Subcutaneous abdominal adipose tissue (tissue), 5 donors: ENCODE measurements at regions not wholly inside any gene's neighbourhood (a gene's known extent, or its start where the extent isn't known, plus 50 kb on each side); places are given as distances from the start of the nearest gene placed in this dataset.

Experiments used
- H3K27ac ChIP-seq: one replicate; pipeline ENCODE4 v1.7.0; 2013; ENCODE audit warnings: low read depth, mild to moderate bottlenecking, inconsistent platforms, low read length, moderate library complexity
- H3K27me3 ChIP-seq, 5 donors: one replicate each; pipeline ENCODE4 v1.7.0; 2013; ENCODE audit warnings: low read length in 5 of 5, inconsistent platforms in 1 of 5; ENCODE audit not compliant: control insufficient read depth in 5 of 5, insufficient read depth in 4 of 5
- H3K36me3 ChIP-seq, 5 donors: one replicate each; pipeline ENCODE4 v1.7.0; 2013; ENCODE audit warnings: low read length in 5 of 5; ENCODE audit not compliant: control insufficient read depth in 5 of 5, insufficient read depth in 5 of 5
- H3K4me1 ChIP-seq, 5 donors: one replicate each; pipeline ENCODE4 v1.7.0; 2013; ENCODE audit warnings: low read length in 5 of 5, mild to moderate bottlenecking in 3 of 5, moderate library complexity in 1 of 5; ENCODE audit not compliant: control insufficient read depth in 5 of 5, insufficient read depth in 5 of 5
- H3K4me3 ChIP-seq, 5 donors: one replicate each; pipeline ENCODE4 v1.7.0; 2013; ENCODE audit warnings: low read length in 5 of 5, low read depth in 1 of 5
- H3K9ac ChIP-seq, 5 donors: one replicate each; pipeline ENCODE4 v1.7.0; 2013; ENCODE audit warnings: low read length in 5 of 5, mild to moderate bottlenecking in 4 of 5, moderate library complexity in 3 of 5
- H3K9me3 ChIP-seq, 5 donors: one replicate each; pipeline ENCODE4 v1.7.0; 2013; ENCODE audit warnings: low read length in 5 of 5; ENCODE audit not compliant: control insufficient read depth in 5 of 5
- donor health status: healthy.
- donor health status: healthy.
- donor health status: healthy.
- donor health status: healthy.
- donor health status: healthy.

DNA sequence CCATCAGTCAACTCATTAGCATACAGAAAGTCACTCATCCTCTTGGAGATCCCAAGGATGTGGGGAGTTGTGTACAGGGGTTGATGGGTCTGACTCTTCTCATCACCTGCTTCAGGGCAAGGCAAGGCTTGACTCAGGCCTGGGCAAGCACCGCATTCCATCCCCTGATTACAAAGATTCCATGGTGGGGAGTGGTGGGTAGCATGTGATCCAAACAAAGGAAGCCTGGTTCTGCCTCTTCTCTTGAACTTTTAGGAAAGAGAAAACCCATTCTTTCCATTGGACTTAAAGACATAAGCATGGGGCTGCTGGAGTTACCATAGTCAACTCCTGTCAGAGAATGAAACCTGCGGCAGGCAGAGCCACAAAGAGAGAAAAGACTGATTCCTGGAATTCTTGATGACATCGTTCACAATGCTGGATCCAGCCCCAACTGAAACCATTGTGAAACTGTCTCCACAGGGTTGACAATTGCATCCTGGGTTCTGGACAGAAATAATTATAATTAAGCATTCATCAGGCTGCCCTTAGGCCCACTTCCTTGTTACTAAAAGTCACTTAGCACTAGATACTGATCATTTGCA is 235.8 kb upstream of the KCNG1 start:
- Histone ChIP-seq H3K9me3 (no peaks in the 10 kb centered on the region), H3K36me3 (no peaks in the 10 kb centered on the region), H3K27me3 (peaks cover 6 to 18% (median 11%) of the 10 kb centered on the region in 5 donors), H3K27ac (no peak overlapping the region), H3K4me3 (no peak overlapping the region), H3K9ac (no peak overlapping the region), H3K4me1 (no peaks in the 10 kb centered on the region)

DNA sequence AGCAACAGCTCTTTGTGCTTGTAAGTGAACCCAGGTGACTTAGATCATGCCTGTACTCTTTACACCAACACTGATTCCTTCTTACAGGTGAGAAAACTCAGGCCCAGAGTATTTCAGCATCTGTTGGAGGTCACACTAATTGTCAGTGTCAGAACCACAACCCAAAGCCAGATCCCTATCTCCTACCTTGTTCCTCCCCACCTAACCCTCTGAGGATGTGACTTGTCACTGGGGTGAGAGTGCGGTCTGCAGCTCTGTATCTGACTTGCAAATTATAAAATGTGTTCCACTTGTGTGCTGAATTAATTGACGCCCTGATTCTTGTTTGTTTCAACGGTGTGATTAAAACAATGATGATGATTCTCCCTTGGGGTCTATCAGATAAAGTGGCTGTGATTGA is 232.5 kb upstream of the KCNG1 start:
- Histone ChIP-seq H3K4me3 (no peak overlapping the region), H3K27me3 (peaks cover 6 to 18% (median 12%) of the 10 kb centered on the region in 5 donors), H3K9me3 (no peaks in the 10 kb centered on the region), H3K36me3 (no peaks in the 10 kb centered on the region), H3K9ac (no peak overlapping the region), H3K27ac (no peak overlapping the region), H3K4me1 (no peaks in the 10 kb centered on the region)

DNA sequence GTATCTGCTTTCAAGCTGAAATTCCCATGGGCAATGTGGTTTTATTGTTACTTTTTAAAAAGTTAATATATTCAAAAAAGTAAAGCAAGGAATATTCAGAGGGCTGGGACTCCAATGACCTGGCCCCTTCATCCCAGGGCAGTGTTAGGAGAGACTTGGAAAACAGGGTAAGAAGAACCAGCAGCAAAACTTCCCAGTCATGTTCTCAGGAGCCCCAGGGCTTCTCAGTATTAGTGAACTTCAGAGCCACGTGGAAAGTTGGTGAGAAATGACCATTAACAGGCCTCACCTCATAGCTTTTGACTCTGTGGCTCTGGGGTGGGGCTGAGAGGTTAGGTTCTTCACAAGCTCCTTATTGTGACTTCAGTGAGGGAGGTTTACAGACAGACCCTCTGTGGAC is 230.4 kb upstream of the KCNG1 start:
- Histone ChIP-seq H3K9me3 (no peaks in the 10 kb centered on the region), H3K27ac (no peak overlapping the region), H3K36me3 (no peaks in the 10 kb centered on the region), H3K9ac (no peak overlapping the region), H3K4me1 (no peaks in the 10 kb centered on the region), H3K4me3 (no peak overlapping the region), H3K27me3 (peaks cover 6 to 18% (median 15%) of the 10 kb centered on the region in 5 donors)

DNA sequence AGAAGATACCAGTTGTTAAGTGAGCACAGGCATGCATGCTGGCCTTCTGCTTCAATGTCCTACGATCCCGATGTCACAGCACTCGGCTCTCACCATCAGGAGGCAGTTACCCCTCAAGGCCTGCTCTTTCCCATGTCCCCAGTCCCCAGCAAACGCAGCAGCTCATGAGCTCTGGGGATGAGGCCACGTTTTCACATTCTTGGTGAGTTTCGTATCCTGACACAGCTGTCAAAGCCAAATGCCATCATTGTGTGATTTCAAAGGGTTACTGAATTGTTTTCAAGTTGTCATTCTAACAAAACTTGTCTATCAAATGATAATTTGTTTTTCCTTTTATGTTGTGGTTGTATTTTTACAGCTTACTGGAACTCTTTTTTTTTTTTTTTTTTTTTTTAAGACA is 226.9 kb upstream of the KCNG1 start:
- Histone ChIP-seq H3K9ac (no peak overlapping the region), H3K4me1 (no peaks in the 10 kb centered on the region), H3K27me3 (peaks cover 7 to 14% (median 11%) of the 10 kb centered on the region in 5 donors), H3K4me3 (no peak overlapping the region), H3K36me3 (no peaks in the 10 kb centered on the region), H3K27ac (no peak overlapping the region), H3K9me3 (no peaks in the 10 kb centered on the region)

DNA sequence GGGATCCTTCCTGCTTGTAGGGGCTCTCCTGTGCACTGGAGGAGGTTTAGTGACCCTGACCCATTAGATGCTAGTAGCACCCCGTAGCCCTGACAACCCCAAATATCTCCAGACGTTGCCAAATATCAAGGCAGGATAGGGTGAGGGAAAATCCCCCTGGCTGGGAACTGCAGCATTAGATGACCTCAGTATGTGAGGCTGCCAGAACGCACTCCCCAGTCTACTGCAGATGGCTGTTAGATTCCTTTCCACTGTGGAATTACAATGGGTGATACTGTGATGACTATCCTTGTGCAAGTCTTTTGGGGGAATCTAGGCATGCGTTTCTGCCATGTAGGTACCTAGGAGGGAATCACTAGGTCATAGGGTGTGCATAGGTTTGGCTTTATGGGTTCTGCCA is 226.3 kb upstream of the KCNG1 start:
- no peak overlapping the region for H3K9ac ChIP-seq
- peaks cover 4 to 9% (median 6%) of the 10 kb centered on the region in 5 donors for H3K27me3 ChIP-seq
- H3K36me3 ChIP-seq, result no peaks in the 10 kb centered on the region
- H3K4me3 ChIP-seq, result no peak overlapping the region
- no peaks in the 10 kb centered on the region for H3K9me3 ChIP-seq
- H3K4me1 ChIP-seq, result no peaks in the 10 kb centered on the region
- H3K27ac ChIP-seq, result no peak overlapping the region

DNA sequence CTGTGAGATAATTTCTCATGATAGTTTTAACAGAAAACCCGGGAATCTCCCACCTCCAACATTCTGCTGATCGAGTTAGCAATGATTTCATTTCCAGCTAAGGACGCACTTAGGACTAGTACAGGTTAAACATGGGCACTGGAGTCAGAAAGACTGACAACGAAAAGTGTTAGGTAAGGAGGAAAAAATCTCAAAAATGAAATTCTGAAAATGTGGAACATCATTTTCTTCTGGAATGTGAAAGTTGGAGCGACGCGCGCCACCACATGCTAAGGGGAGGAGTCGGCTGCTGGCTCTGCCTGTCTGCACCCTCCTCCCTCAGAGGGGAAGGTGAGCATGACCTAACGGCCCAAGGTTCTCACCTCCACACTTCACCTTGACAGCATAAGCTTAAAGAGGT is 221.6 kb upstream of the KCNG1 start:
- H3K36me3 ChIP-seq, result no peaks in the 10 kb centered on the region
- H3K27ac ChIP-seq, result no peak overlapping the region
- H3K9me3 ChIP-seq, result peaks cover 4 to 19% (median 14%) of the 10 kb centered on the region in 5 donors
- no peak overlapping the region for H3K9ac ChIP-seq
- H3K27me3 ChIP-seq, result peaks cover 0 to 7% (median 3%) of the 10 kb centered on the region in 5 donors
- no peaks in the 10 kb centered on the region for H3K4me1 ChIP-seq
- no peak overlapping the region for H3K4me3 ChIP-seq

DNA sequence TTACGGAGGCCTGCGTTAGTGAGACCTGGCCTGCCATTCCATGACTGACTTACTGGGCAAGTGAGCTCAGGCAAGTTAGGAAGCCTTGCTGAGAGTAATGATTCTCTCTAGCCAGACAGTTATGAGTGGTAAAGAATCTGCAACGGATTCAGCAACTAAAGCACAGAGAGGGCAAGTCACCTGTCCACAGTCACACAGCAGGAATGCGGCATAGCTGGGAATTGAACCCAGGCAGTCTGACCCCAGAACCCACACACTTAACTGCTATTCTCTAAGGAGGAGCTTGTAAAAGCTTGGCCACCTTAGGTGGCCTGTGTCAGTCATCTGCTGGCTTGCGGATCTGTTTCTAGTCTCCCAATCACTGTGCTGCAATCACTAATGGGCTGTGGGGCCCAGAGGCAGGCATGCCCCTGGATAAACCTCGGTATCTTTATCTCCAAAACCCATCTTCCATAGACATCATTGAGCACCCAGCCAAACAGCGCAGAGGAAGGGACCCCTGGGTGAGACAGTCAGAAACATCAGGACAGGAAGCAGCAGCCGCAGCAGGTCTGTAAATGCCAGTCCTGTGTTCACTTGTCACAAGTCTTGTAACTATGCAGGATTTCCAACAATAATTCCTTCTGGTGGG is 215.9 kb upstream of the KCNG1 start:
- peaks cover 0 to 15% (median 10%) of the 10 kb centered on the region in 5 donors for H3K4me1 ChIP-seq
- no peaks in the 10 kb centered on the region for H3K36me3 ChIP-seq
- H3K4me3 ChIP-seq, result no peak overlapping the region
- H3K9ac ChIP-seq, result no peak overlapping the region
- peaks cover 0 to 3% (median 0%) of the 10 kb centered on the region in 5 donors for H3K27me3 ChIP-seq
- H3K9me3 ChIP-seq, result peaks cover 4 to 20% (median 14%) of the 10 kb centered on the region in 5 donors
- H3K27ac ChIP-seq, result no peak overlapping the region

DNA sequence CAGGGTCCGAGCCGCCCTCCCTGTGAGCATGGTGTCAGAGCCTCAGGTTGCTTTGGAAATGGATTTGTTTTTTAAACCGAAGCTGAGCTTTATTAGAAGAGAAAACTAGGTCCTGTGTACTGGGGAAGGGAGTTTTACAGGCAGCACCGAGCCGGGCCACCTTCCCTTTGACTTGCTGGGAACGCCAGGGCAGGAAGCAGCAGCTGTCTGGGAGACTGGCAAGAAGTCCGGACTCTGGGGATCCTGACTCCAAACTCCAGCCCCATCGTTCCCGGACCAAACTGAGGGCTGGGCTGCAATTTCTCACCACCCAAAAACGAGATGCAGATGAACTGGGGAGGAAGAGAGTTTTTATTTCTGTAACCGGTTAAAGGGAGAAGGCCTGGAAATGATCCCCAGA is 214.9 kb upstream of the KCNG1 start:
- peaks cover 0 to 15% (median 10%) of the 10 kb centered on the region in 5 donors for H3K4me1 ChIP-seq
- H3K4me3 ChIP-seq, result no peak overlapping the region
- H3K9me3 ChIP-seq, result peaks cover 4 to 17% (median 10%) of the 10 kb centered on the region in 5 donors
- H3K27ac ChIP-seq, result no peak overlapping the region
- H3K9ac ChIP-seq, result no peak overlapping the region
- H3K27me3 ChIP-seq, result peaks cover 0 to 5% (median 0%) of the 10 kb centered on the region in 5 donors
- no peaks in the 10 kb centered on the region for H3K36me3 ChIP-seq

DNA sequence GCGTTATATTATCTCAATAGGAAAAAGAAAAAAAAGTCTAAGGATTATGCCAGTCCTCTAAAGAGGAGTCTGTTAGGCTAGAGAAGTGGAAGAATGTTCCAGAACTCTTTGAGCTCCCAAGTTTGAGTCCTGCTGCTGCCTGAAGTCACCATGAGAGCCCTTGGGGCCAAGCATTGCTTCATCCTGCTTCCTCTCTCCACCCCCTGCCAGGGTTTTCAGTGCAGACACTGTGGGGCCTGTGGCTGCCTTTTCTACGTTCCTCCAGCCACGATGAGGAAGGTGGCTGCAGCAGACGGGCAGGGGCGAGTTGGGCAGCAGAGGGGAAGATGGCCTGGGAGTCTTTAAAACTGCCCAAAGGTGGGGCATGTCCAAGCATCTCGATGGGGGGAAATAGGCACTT is 214.4 kb upstream of the KCNG1 start:
- Histone ChIP-seq H3K27ac (no peak overlapping the region), H3K9me3 (peaks cover 4 to 13% (median 5%) of the 10 kb centered on the region in 5 donors), H3K9ac (no peak overlapping the region), H3K4me1 (peaks cover 0 to 15% (median 10%) of the 10 kb centered on the region in 5 donors), H3K4me3 (no peak overlapping the region), H3K27me3 (peaks cover 0 to 5% (median 0%) of the 10 kb centered on the region in 5 donors), H3K36me3 (no peaks in the 10 kb centered on the region)

DNA sequence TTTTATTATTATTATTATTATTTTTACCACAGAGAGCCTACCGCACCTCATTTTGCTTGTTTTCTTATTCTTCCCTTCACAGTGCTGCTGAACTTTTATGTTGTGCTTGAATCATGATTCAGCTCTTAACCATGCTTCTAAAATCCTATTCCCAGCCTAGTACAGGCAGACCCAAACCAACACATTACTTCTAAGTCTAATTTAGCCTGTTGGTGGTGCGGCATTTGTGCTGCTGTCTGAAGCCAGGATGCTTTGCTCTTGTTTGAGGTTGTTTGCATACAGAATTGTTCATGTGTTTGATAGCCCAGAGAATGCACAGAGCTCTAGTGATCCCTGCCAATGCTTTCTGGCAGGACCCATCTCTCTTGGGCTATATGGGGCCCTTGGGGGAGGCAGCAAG is 213.5 kb upstream of the KCNG1 start:
- Histone ChIP-seq H3K9ac (no peak overlapping the region), H3K27ac (no peak overlapping the region), H3K4me3 (no peak overlapping the region), H3K9me3 (peaks cover 0 to 6% (median 0%) of the 10 kb centered on the region in 5 donors), H3K4me1 (peaks cover 0 to 15% (median 10%) of the 10 kb centered on the region in 5 donors), H3K36me3 (no peaks in the 10 kb centered on the region), H3K27me3 (peaks cover 0 to 6% (median 5%) of the 10 kb centered on the region in 5 donors)
